CD14-positive monocyte (primary cell): ENCODE measurements at regions not wholly inside any gene's neighbourhood (a gene's known extent, or its start where the extent isn't known, plus 50 kb on each side); places are given as distances from the start of the nearest gene placed in this dataset.

Source experiments
- DNase-seq, 3 donors: peaks; one replicate each; pipeline ENCODE4 v3.0.0-alpha.2; 2011 to 2022
- H2AFZ ChIP-seq: 2 replicates; pipeline ENCODE4 v1.6.0; 2012; ENCODE audit warnings: mild to moderate bottlenecking, low read depth, low read length, inconsistent platforms; ENCODE audit not compliant: insufficient read depth, poor library complexity, severe bottlenecking
- H3K27ac ChIP-seq, 2 donors: 1 replicate in 1 of 2; 2 replicates in 1 of 2; pipeline ENCODE4 v1.5.1; 2012 to 2013; ENCODE audit warnings: low read length in 2 of 2, control low read depth in 1 of 2, inconsistent platforms in 1 of 2, low read depth in 1 of 2, mild to moderate bottlenecking in 1 of 2
- H3K27me3 ChIP-seq, 2 donors: one replicate each; pipeline versions ENCODE4 v1.6.0 to v1.6.1; 2011 to 2013; ENCODE audit warnings: low read length in 2 of 2; ENCODE audit not compliant: control insufficient read depth in 2 of 2, insufficient read depth in 2 of 2
- H3K36me3 ChIP-seq, 2 donors: replicated peaks in 1 of 2; 1 replicate in 1 of 2; 2 replicates in 1 of 2; pipeline versions ENCODE4 v1.5.1 to v1.6.1; 2012 to 2013; ENCODE audit warnings: low read length in 2 of 2, control low read depth in 1 of 2, inconsistent platforms in 1 of 2, mild to moderate bottlenecking in 1 of 2; ENCODE audit not compliant: insufficient read depth in 2 of 2, control insufficient read depth in 1 of 2
- H3K4me1 ChIP-seq, 2 donors: 1 replicate in 1 of 2; 2 replicates in 1 of 2; pipeline versions ENCODE4 v1.5.1 to v1.6.1; 2012 to 2013; ENCODE audit warnings: low read length in 2 of 2, control low read depth in 1 of 2, inconsistent platforms in 1 of 2, mild to moderate bottlenecking in 1 of 2, moderate library complexity in 1 of 2; ENCODE audit not compliant: insufficient read depth in 2 of 2, control insufficient read depth in 1 of 2
- H3K4me2 ChIP-seq: replicated peaks from 2 replicates; pipeline ENCODE3; 2012; ENCODE audit warnings: low read length, moderate library complexity, mild to moderate bottlenecking; ENCODE audit not compliant: poor library complexity, severe bottlenecking; ENCODE audit errors: extremely low read depth
- H3K4me3 ChIP-seq, 3 experiments: fragments of 200-600 bp in 1 of 3; sonication (generic) in 1 of 3; replicated peaks in 1 of 3; 1 replicate in 2 of 3; 2 replicates in 1 of 3; pipeline ENCODE4 v1.5.1; 2011 to 2013; ENCODE audit warnings: low read length in 3 of 3, mild to moderate bottlenecking in 3 of 3, control low read depth in 2 of 3, low read depth in 2 of 3, inconsistent platforms in 1 of 3, moderate library complexity in 1 of 3
- H3K79me2 ChIP-seq: 2 replicates; pipeline ENCODE4 v1.6.0; 2012; ENCODE audit warnings: mild to moderate bottlenecking, control low read depth, inconsistent platforms, low read length, moderate library complexity; ENCODE audit not compliant: insufficient read depth
- H3K9ac ChIP-seq: 2 replicates; pipeline ENCODE4 v1.6.0; 2017; ENCODE audit warnings: low read length, mild to moderate bottlenecking; ENCODE audit not compliant: insufficient read depth, poor library complexity, severe bottlenecking
- H3K9me3 ChIP-seq, 2 donors: replicated peaks in 1 of 2; 1 replicate in 1 of 2; 2 replicates in 1 of 2; pipeline versions ENCODE4 v1.5.1 to v1.6.1; 2012 to 2013; ENCODE audit warnings: low read length in 2 of 2, control low read depth in 1 of 2; ENCODE audit not compliant: control insufficient read depth in 1 of 2, insufficient read depth in 1 of 2
- H4K20me1 ChIP-seq: 2 replicates; pipeline ENCODE4 v1.6.0; 2012; ENCODE audit warnings: mild to moderate bottlenecking, low read length, control low read depth, moderate library complexity; ENCODE audit not compliant: insufficient read depth
- H3K27ac Mint-ChIP-seq, 7 donors: one replicate each; pipeline ENCODE4 v1.8.0; 2020; ENCODE audit warnings: mild to moderate bottlenecking in 7 of 7, mixed read lengths in 7 of 7, moderate library complexity in 6 of 7, inconsistent platforms in 2 of 7
- H3K27me3 Mint-ChIP-seq, 3 donors: one replicate each; pipeline ENCODE4 v1.8.0; 2021 to 2022; ENCODE audit warnings: low read depth in 3 of 3, mild to moderate bottlenecking in 3 of 3, mixed read lengths in 3 of 3, moderate library complexity in 3 of 3, inconsistent platforms in 1 of 3
- H3K36me3 Mint-ChIP-seq, 2 donors: one replicate each; pipeline ENCODE4 v1.8.0; 2020; ENCODE audit warnings: mixed read lengths in 2 of 2, inconsistent platforms in 1 of 2, mild to moderate bottlenecking in 1 of 2
- H3K4me1 Mint-ChIP-seq: one replicate; pipeline ENCODE4 v1.8.0; 2020; ENCODE audit warnings: mild to moderate bottlenecking, mixed read lengths
- H3K4me3 Mint-ChIP-seq, 2 donors: one replicate each; pipeline ENCODE4 v1.8.0; 2020; ENCODE audit warnings: mild to moderate bottlenecking in 2 of 2, mixed read lengths in 2 of 2, moderate library complexity in 1 of 2
- H3K9me3 Mint-ChIP-seq, 7 donors: one replicate each; pipeline ENCODE4 v1.8.0; 2020 to 2022; ENCODE audit warnings: mixed read lengths in 7 of 7, mild to moderate bottlenecking in 6 of 7, moderate library complexity in 6 of 7, inconsistent platforms in 2 of 7
- WGBS: methylation state at CpG from one replicate; pipeline ENCODE4 v1.1.5; 2013; ENCODE audit warnings: missing lambda C conversion rate; ENCODE audit not compliant: insufficient coverage; 5-methylcytosine and 5-hydroxymethylcytosine counted together
- intact Hi-C, 2 donors: fragments of 100-400 bp; cut with micrococcal nuclease; formaldehyde crosslinking; loops; one replicate each; pipeline versions ENCODE4 v1.15.0 to v1.15.1; 2023
- TF ChIP-seq, protein P1 (sequence below): fragments of 200-600 bp; IDR thresholded peaks from one replicate; pipeline ENCODE4 v1.8.0; 2022; ENCODE audit warnings: antibody characterized with exemption, mild to moderate bottlenecking

DNA sequence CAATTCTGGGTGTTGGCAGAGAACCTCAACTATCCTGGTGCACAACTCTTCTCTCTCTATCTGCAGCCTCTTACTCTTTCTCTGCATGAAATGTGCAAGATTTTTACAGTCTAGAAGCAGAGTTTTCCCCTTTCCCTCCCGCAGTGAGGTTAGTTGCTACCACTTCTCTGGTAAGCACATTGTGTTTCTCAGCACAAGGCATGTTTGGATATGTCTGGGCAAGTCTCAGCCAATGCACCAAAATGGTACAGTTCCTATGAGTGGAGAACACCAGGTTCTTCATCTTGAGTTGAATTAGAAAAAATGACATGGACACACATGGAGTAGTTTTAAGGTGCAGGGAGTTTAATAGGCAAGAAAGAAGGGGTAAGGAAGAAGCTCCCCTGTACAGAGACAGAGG lies 187.0 kb downstream of the CCNG2 start:
- 100% methylated on average over 1 of the region's 1 CpG for WGBS
- no peak overlapping the region for H3K4me2 ChIP-seq
- no peaks in the 10 kb centered on the region for H3K36me3 Mint-ChIP-seq
- no peak overlapping the region for H2AFZ ChIP-seq
- no peaks in the 10 kb centered on the region for H3K79me2 ChIP-seq
- H3K4me1 ChIP-seq, result no peaks in the 10 kb centered on the region
- no peaks in the 10 kb centered on the region for H3K36me3 ChIP-seq
- intact Hi-C loops, result no loop called here
- no peak overlapping the region for H3K4me3 Mint-ChIP-seq
- peaks cover 18 to 34% (median 26%) of the 10 kb centered on the region in 7 donors for H3K9me3 Mint-ChIP-seq
- TF ChIP-seq, protein P1, sequence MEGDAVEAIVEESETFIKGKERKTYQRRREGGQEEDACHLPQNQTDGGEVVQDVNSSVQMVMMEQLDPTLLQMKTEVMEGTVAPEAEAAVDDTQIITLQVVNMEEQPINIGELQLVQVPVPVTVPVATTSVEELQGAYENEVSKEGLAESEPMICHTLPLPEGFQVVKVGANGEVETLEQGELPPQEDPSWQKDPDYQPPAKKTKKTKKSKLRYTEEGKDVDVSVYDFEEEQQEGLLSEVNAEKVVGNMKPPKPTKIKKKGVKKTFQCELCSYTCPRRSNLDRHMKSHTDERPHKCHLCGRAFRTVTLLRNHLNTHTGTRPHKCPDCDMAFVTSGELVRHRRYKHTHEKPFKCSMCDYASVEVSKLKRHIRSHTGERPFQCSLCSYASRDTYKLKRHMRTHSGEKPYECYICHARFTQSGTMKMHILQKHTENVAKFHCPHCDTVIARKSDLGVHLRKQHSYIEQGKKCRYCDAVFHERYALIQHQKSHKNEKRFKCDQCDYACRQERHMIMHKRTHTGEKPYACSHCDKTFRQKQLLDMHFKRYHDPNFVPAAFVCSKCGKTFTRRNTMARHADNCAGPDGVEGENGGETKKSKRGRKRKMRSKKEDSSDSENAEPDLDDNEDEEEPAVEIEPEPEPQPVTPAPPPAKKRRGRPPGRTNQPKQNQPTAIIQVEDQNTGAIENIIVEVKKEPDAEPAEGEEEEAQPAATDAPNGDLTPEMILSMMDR, result no peak
- DNase-seq, result no peak
- H4K20me1 ChIP-seq, result no peaks in the 10 kb centered on the region
- no peak overlapping the region for H3K27ac ChIP-seq
- peaks cover 14% of the 10 kb centered on the region in 2 donors for H3K9me3 ChIP-seq
- no peaks in the 10 kb centered on the region for H3K4me1 Mint-ChIP-seq
- H3K27me3 Mint-ChIP-seq, result peaks cover 0 to 3% (median 2%) of the 10 kb centered on the region in 3 donors
- no peaks in the 10 kb centered on the region for H3K27me3 ChIP-seq
- H3K27ac Mint-ChIP-seq, result no peak overlapping the region
- no peak overlapping the region for H3K9ac ChIP-seq
- no peak overlapping the region for H3K4me3 ChIP-seq

DNA sequence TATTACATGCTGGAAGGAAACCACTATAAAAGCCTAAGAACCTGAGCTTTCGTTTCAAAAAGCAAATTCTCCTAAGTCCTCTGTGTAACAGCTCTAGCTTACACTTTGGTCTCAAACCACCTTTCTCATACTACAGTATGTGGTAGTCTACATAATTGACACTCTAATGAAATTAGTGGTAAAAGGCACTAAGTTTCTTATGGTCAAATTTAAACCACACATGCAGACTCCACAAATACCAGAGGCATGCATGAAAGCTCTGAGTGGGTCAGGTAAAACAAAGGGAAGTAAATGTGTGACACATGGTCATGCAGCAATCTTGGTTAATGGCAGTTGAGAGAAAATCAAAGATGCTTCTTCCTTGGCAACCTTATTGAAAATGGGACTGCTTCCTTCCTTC lies 187.8 kb downstream of the CCNG2 start:
- Histone ChIP-seq H3K4me1 (no peaks in the 10 kb centered on the region), H2AFZ (no peak overlapping the region), H3K4me2 (no peak overlapping the region), H3K9me3 (peaks cover 14% of the 10 kb centered on the region in 2 donors), H3K36me3 (no peaks in the 10 kb centered on the region), H3K27me3 (no peaks in the 10 kb centered on the region), H3K27ac (no peak overlapping the region), H4K20me1 (no peaks in the 10 kb centered on the region), H3K4me3 (no peak overlapping the region), H3K79me2 (no peaks in the 10 kb centered on the region), H3K9ac (no peak overlapping the region)
- peaks cover 18 to 30% (median 26%) of the 10 kb centered on the region in 7 donors for H3K9me3 Mint-ChIP-seq
- no peak for DNase-seq
- intact Hi-C loops, result no loop called here
- no peaks in the 10 kb centered on the region for H3K4me1 Mint-ChIP-seq
- no peaks in the 10 kb centered on the region for H3K36me3 Mint-ChIP-seq
- no peak overlapping the region for H3K4me3 Mint-ChIP-seq
- TF ChIP-seq, protein P1, result no peak
- no CpG with 5 or more reads among the region's 1 CpG for WGBS
- H3K27me3 Mint-ChIP-seq, result peaks cover 0 to 3% (median 2%) of the 10 kb centered on the region in 3 donors
- no peak overlapping the region for H3K27ac Mint-ChIP-seq
